Non-pigmented ciliary epithelial cell (primary cell): ENCODE measurements at regions not wholly inside any gene's neighbourhood (a gene's known extent, or its start where the extent isn't known, plus 50 kb on each side); places are given as distances from the start of the nearest gene placed in this dataset.
"Not testable (repeated sequence)": the region's sequence is repeated elsewhere in the genome, so short reads cannot be mapped to it uniquely, and the experiment has no call there.

Experiments used
- DNase-seq: peaks from one replicate; pipeline ENCODE4 v3.0.0-alpha.2; 2010; ENCODE audit warnings: low read depth

GRCh38 chr13:65302691-65303090 is 1927.4 kb downstream of the PCDH9 start:
- no peak for DNase-seq

- DNase-seq: no peak
Observed at GRCh38 chr13:65301506-65301905, 1928.6 kb downstream of the PCDH9 start.

GRCh38 chr13:65300220-65300619 is 1929.9 kb downstream of the PCDH9 start:
- no peak for DNase-seq

- no peak for DNase-seq
Observed at GRCh38 chr13:65293530-65294198, 1936.5 kb downstream of the PCDH9 start.

GRCh38 chr13:65292488-65292901 is 1937.6 kb downstream of the PCDH9 start:
- DNase-seq: peak; percentile 61

GRCh38 chr13:65287405-65287804 is 1942.7 kb downstream of the PCDH9 start:
- DNase-seq: no peak

GRCh38 chr13:65275838-65276630 is 1954.1 kb downstream of the PCDH9 start:
- DNase-seq: no peak

GRCh38 chr13:65275108-65275507 is 1955.0 kb downstream of the PCDH9 start:
- no peak for DNase-seq

GRCh38 chr13:65273811-65274420 is 1956.2 kb downstream of the PCDH9 start:
- DNase-seq: not testable (repeated sequence)

- no peak for DNase-seq
Observed at GRCh38 chr13:65268009-65268408, 1962.1 kb downstream of the PCDH9 start.

- DNase-seq: no peak
Observed at GRCh38 chr13:65265988-65266387, 1964.1 kb downstream of the PCDH9 start.

GRCh38 chr13:65264066-65264465 is 1966.1 kb downstream of the PCDH9 start:
- DNase-seq: no peak

- no peak for DNase-seq
Observed at GRCh38 chr13:65260946-65261891, 1968.9 kb downstream of the PCDH9 start.

- DNase-seq: no peak
Observed at GRCh38 chr13:65240773-65241172, 1989.4 kb downstream of the PCDH9 start.

- DNase-seq: no peak
Observed at GRCh38 chr13:65236841-65237418, 1993.2 kb downstream of the PCDH9 start.

GRCh38 chr13:65217471-65217995 is 2012.6 kb downstream of the PCDH9 start:
- no peak for DNase-seq

- not testable (repeated sequence) for DNase-seq
Observed at GRCh38 chr13:65202845-65203244, 2027.3 kb downstream of the PCDH9 start.

GRCh38 chr13:65188721-65189120 is 2041.4 kb downstream of the PCDH9 start:
- no peak for DNase-seq

- DNase-seq: no peak
Observed at GRCh38 chr13:65168026-65168425, 2062.1 kb downstream of the PCDH9 start.

- DNase-seq: no peak
Observed at GRCh38 chr13:65166675-65167074, 2063.5 kb downstream of the PCDH9 start.

- no peak for DNase-seq
Observed at GRCh38 chr13:65159803-65160202, 2070.3 kb downstream of the PCDH9 start.
